GM12878 (cell line): ENCODE measurements at regions not wholly inside any gene's neighbourhood (a gene's known extent, or its start where the extent isn't known, plus 50 kb on each side); places are given as distances from the start of the nearest gene placed in this dataset.

ENCODE experiments used
- ATAC-seq: fragments of 200-7000 bp; cut with Tn5 transposase; 3 replicates; pipeline ENCODE4 v1.9.1; 2020; ENCODE audit warnings: mild to moderate bottlenecking, moderate library complexity
- BruUV-seq: library from RNA; stranded (reverse); fragments of 400-500 nt; replicated peaks from 2 replicates; lab custom pipeline; 2021; lab: Mats Ljungman, UMichigan
- CTCF ChIA-PET: fragments of 300-600 bp; sonication (Branson Sonifier 250); formaldehyde crosslinking; extraction: SDS; loops from one replicate; lab custom pipeline; 2021; ENCODE audit warnings: inconsistent platforms; lab: Yijun Ruan, JAX
- POLR2A ChIA-PET: fragments of 350-600 bp; formaldehyde crosslinking; extraction: SDS; loops from one replicate; lab custom pipeline; 2021; ENCODE audit warnings: inconsistent platforms; lab: Charles Lee
- RAD21 ChIA-PET: fragments of 300-600 bp; sonication (Branson Sonifier 250); formaldehyde crosslinking; loops from one replicate; lab custom pipeline; 2023; ENCODE audit warnings: antibody characterized with exemption; ENCODE audit not compliant: unreplicated experiment; lab: Charles Lee
- SMC1A ChIA-PET: fragments of 300-600 bp; sonication (Branson Sonifier 250); formaldehyde crosslinking; loops from one replicate; lab custom pipeline; 2023; ENCODE audit not compliant: unreplicated experiment, uncharacterized antibody; lab: Charles Lee
- DNase-seq: peaks from one replicate; pipeline ENCODE4 v3.0.0-alpha.2; 2011; ENCODE audit warnings: low read depth, low spot score
- FAIRE-seq: peaks from 3 replicates; lab custom pipeline; 2011; peaks lifted over from hg19 to GRCh38; lab: Jason Lieb, UNC
- H2AFZ ChIP-seq: 2 replicates; pipeline ENCODE4 v1.6.0; 2011; ENCODE audit warnings: low read depth, low read length, control low read depth; ENCODE audit not compliant: control insufficient read depth
- H3K27ac ChIP-seq: 2 replicates; pipeline ENCODE4 v1.5.1; 2011; ENCODE audit warnings: control low read depth; ENCODE audit not compliant: control insufficient read depth, insufficient read depth
- H3K27me3 ChIP-seq, 2 experiments: replicated peaks in 1 of 2; 2 replicates each; pipeline versions ENCODE4 v1.6.0 to v1.6.1; 2011; ENCODE audit warnings: low read length in 1 of 2; ENCODE audit not compliant: control insufficient read depth in 2 of 2, insufficient read depth in 2 of 2
- H3K36me3 ChIP-seq, 2 experiments: 2 replicates each; pipeline ENCODE4 v1.5.1; 2011; ENCODE audit warnings: low read length in 1 of 2; ENCODE audit not compliant: control insufficient read depth in 2 of 2, insufficient read depth in 2 of 2
- H3K4me1 ChIP-seq: 2 replicates; pipeline ENCODE4 v1.6.1; 2011; ENCODE audit warnings: mild to moderate bottlenecking, low read length, moderate library complexity, mixed read lengths; ENCODE audit not compliant: control insufficient read depth, insufficient read depth
- H3K4me2 ChIP-seq: 2 replicates; pipeline ENCODE4 v1.6.0; 2011; ENCODE audit warnings: control low read depth; ENCODE audit not compliant: control insufficient read depth, insufficient read depth
- H3K4me3 ChIP-seq: fragments of 200-600 bp; sonication (generic); 2 replicates; pipeline ENCODE4 v1.5.1; 2016
- H3K79me2 ChIP-seq: 2 replicates; pipeline ENCODE4 v1.6.0; 2011; ENCODE audit warnings: low read length; ENCODE audit not compliant: control insufficient read depth, insufficient read depth
- H3K9ac ChIP-seq: 2 replicates; pipeline ENCODE4 v1.8.0; 2011; ENCODE audit warnings: low read length, control low read depth, mixed read lengths; ENCODE audit not compliant: control insufficient read depth, insufficient read depth
- H3K9me3 ChIP-seq: replicated peaks from 3 replicates; pipeline ENCODE4 v1.5.1; 2011; ENCODE audit warnings: mild to moderate bottlenecking, low read length; ENCODE audit not compliant: control insufficient read depth, insufficient read depth
- H4K20me1 ChIP-seq: 2 replicates; pipeline ENCODE4 v1.6.0; 2011; ENCODE audit not compliant: control insufficient read depth, insufficient read depth
- BACH1 ChIP-seq: fragments of 450-650 bp; IDR thresholded peaks from 2 replicates; pipeline ENCODE4 v1.6.1; 2017; ENCODE audit warnings: mild to moderate bottlenecking, borderline replicate concordance
- BMI1 ChIP-seq: fragments of 450-650 bp; IDR thresholded peaks from 2 replicates; pipeline ENCODE4 v1.6.1; 2016; ENCODE audit warnings: mild to moderate bottlenecking, moderate library complexity, borderline replicate concordance
- BRCA1 ChIP-seq: IDR thresholded peaks from 2 replicates; pipeline ENCODE4 v1.6.1; 2011; ENCODE audit warnings: low read depth, low read length, improper control_type of control experiment
- CEBPZ ChIP-seq: fragments of 150-350 bp; IDR thresholded peaks from 2 replicates; pipeline ENCODE4 v1.6.1; 2016; ENCODE audit warnings: low read depth, low read length
- CHD1 ChIP-seq: IDR thresholded peaks from 2 replicates; pipeline ENCODE4 v1.6.1; 2012; ENCODE audit warnings: low read depth, low read length, improper control_type of control experiment
- CHD2 ChIP-seq: IDR thresholded peaks from 2 replicates; pipeline ENCODE4 v1.6.1; 2011; ENCODE audit warnings: low read depth, low read length, improper control_type of control experiment, borderline replicate concordance
- ETV6 ChIP-seq, 2 experiments: fragments of 450-650 bp in 1 of 2; IDR thresholded peaks in 1 of 2; conservative IDR thresholded peaks in 1 of 2; 2 replicates each; pipeline ENCODE4 v1.6.1; 2014; ENCODE audit warnings: antibody characterized with exemption in 1 of 2, borderline replicate concordance in 1 of 2, low read depth in 1 of 2, mild to moderate bottlenecking in 1 of 2, moderate library complexity in 1 of 2
- HDGF ChIP-seq: fragments of 450-650 bp; IDR thresholded peaks from 2 replicates; pipeline ENCODE4 v1.6.1; 2016; ENCODE audit warnings: antibody characterized with exemption
- MXI1 ChIP-seq: fragments of 150-350 bp; IDR thresholded peaks from 2 replicates; pipeline ENCODE4 v1.6.1; 2011; ENCODE audit warnings: low read depth, mild to moderate bottlenecking, inconsistent platforms, low read length, improper control_type of control experiment
- PML ChIP-seq: IDR thresholded peaks from 2 replicates; pipeline ENCODE4 v1.6.1; 2012; ENCODE audit warnings: low read length, inconsistent platforms
- REST ChIP-seq: IDR thresholded peaks from 2 replicates; pipeline ENCODE4 v1.6.1; 2012; ENCODE audit warnings: mild to moderate bottlenecking, low read depth, low read length
- SIN3A ChIP-seq: IDR thresholded peaks from 2 replicates; pipeline ENCODE4 v1.6.1; 2012; ENCODE audit warnings: low read depth, low read length, improper control_type of control experiment
- YBX1 ChIP-seq: fragments of 450-650 bp; IDR thresholded peaks from 2 replicates; pipeline ENCODE4 v1.6.1; 2016; ENCODE audit warnings: antibody characterized with exemption
- ZNF207 ChIP-seq: fragments of 450-650 bp; IDR thresholded peaks from 2 replicates; pipeline ENCODE4 v1.6.1; 2014; ENCODE audit warnings: antibody characterized with exemption, mild to moderate bottlenecking, borderline replicate concordance
- ZNF622 ChIP-seq: fragments of 450-650 bp; IDR thresholded peaks from 2 replicates; pipeline ENCODE4 v1.6.1; 2017; ENCODE audit warnings: mild to moderate bottlenecking, inconsistent platforms
- WGBS: methylation state at CpG from one replicate; pipeline ENCODE4 v1.1.6; 2016; ENCODE audit warnings: low lambda C conversion rate; ENCODE audit not compliant: insufficient replicate concordance, insufficient coverage; ENCODE audit errors: missing lambda C conversion rate; 5-methylcytosine and 5-hydroxymethylcytosine counted together
- in situ Hi-C: fragments of 300-500 bp; cut with MboI; formaldehyde crosslinking; loops from 9 replicates; pipeline ENCODE4 v1.14.3; 2018; ENCODE audit warnings: mixed read lengths
- intact Hi-C: fragments of 100-400 bp; cut with micrococcal nuclease; formaldehyde crosslinking; loops from one replicate; pipeline ENCODE4 v1.14.2; 2022; ENCODE audit not compliant: unreplicated experiment

- in situ Hi-C loops: no loop called here
- ChIA-PET SMC1A (no interaction called here), CTCF (no interaction called here), POLR2A (no interaction called here), RAD21 (no interaction called here)
- H4K20me1 ChIP-seq: no peaks in the 10 kb centered on the region
- H3K27me3 ChIP-seq: no peaks in the 10 kb centered on the region
- TF ChIP-seq BMI1: no peak
- TF ChIP-seq MXI1: no peak
- no peak for TF ChIP-seq CHD2
- TF ChIP-seq PML: no peak
- no peak for TF ChIP-seq BACH1
- TF ChIP-seq HDGF: no peak
- TF ChIP-seq YBX1: no peak
- TF ChIP-seq SIN3A: no peak
- no peak for TF ChIP-seq REST
- no peak for TF ChIP-seq ZNF207
- no peak for TF ChIP-seq ETV6 (conservative IDR thresholded peaks at IDR 0.05 in 1 of 2, IDR thresholded peaks at IDR 0.05 in 1 of 2; ENCODE audit: borderline replicate concordance in 1 of 2, low read depth in 1 of 2)
- TF ChIP-seq ZNF622: no peak
- TF ChIP-seq CEBPZ: no peak
- no peak for TF ChIP-seq BRCA1
- TF ChIP-seq CHD1: no peak
- FAIRE-seq (no peak), ATAC-seq (no peak), DNase-seq (no peak)
- H3K9me3 ChIP-seq: no peaks in the 10 kb centered on the region; the same call in 2 of the 3 replicates
- WGBS: 32% methylated on average over 10 of the region's 10 CpGs
- no peak overlapping the region for H3K27ac ChIP-seq
- no peak overlapping the region for H3K9ac ChIP-seq
- H3K36me3 ChIP-seq: no peaks in the 10 kb centered on the region
- H2AFZ ChIP-seq: no peak overlapping the region
- no peaks in the 10 kb centered on the region for H3K79me2 ChIP-seq
- intact Hi-C loops: no loop called here
- no TSS peak for BruUV-seq
- no peaks in the 10 kb centered on the region for H3K4me1 ChIP-seq
- no peak overlapping the region for H3K4me2 ChIP-seq
- no peak overlapping the region for H3K4me3 ChIP-seq
Observed at GRCh38 chr22:48805516-48805915, 1022.2 kb downstream of the BRD1 start.
